GM12872 (cell line): ENCODE measurements at regions not wholly inside any gene's neighbourhood (a gene's known extent, or its start where the extent isn't known, plus 50 kb on each side); places are given as distances from the start of the nearest gene placed in this dataset.

Experiments used
- CTCF ChIP-seq: IDR thresholded peaks from 3 replicates; pipeline ENCODE4 v1.5.1; 2011; ENCODE audit warnings: low read depth, mild to moderate bottlenecking, low read length, moderate library complexity; ENCODE audit not compliant: insufficient read depth

DNA sequence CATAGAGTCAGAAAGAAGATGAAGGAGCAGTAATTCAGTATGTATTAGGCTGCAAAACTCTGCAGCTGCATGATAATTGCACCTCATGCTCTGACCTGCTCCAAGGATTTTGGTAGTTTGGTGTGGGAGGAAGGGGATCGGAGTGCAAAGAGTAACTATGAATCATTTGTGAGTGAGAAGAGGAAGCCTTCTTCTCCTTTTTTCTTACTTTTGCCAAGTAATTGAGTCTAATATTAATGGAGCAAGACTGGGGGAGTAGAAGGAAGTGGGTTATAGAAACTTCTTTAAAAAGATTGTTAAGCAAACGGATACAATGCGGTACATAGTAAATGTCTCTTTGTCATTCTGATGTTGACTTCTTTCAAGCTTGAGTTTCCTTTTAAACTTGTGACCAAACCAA, 276.5 kb downstream of the EDEM1 start:
- no peak for TF ChIP-seq CTCF

GRCh38 chr3:5464649-5465048, 277.1 kb downstream of the EDEM1 start:
- TF ChIP-seq CTCF = no peak

DNA sequence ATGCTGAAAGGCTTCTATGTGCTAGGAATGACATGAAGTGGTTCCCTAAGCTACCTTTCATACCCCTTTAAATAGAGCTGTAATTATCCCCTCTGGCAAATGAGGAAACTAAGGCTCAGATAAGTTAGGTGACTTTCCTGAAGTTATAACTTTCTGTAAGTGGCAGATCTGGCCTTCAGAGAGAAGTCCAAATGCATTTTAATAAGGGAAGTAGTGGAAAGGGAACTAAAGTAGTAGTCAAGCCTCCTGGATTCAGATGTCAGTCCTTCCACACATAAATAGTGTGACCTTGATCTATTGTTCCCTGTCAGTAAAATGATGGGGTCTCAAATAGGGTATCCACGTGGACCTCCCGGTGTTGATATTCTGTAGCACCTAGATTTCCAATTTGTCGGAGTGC, 277.7 kb downstream of the EDEM1 start:
- no peak for TF ChIP-seq CTCF

DNA sequence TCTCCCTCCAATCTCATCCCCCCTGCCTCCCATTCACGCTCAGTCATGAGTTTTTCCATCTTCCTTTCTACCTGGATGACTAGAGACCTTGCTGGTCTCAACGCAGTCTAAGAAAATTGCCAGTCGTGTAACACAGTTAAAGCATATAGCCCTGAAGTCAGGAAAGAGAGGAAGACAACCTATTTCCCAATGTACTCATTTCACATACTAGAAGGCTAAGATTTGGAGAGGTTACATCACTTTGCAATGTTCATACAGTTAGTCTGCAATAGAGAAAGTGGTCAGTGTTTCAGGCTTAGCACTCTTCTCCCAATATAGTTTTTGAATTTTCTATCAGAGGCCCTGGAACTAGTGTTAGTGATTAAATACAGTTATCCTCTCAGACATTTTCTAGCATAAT, 278.6 kb downstream of the EDEM1 start:
- TF ChIP-seq CTCF = no peak

DNA sequence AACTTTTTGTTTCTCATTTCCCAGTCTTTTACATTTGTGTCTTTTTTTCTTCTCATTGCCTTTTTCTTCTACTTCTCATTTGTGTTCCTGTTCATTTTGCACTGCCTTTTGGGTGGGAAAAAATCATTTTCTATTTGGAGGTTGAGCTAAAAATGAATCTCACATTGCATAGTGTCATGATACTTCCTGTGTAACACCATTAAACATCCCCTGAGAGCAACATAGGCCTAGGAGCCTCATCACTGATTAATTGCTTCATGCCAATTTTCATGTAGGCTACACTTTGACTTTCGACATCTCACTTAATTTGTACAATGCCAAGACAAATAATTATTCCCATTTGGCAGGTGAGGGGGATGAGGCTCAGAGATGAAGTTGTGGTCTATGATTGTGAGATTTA, 279.2 kb downstream of the EDEM1 start:
- no peak for TF ChIP-seq CTCF

GRCh38 chr3:5473471-5473870, 286.0 kb downstream of the EDEM1 start:
- TF ChIP-seq CTCF = no peak

GRCh38 chr3:5476403-5476802, 288.9 kb downstream of the EDEM1 start:
- no peak for TF ChIP-seq CTCF
